GM19239 (cell line): ENCODE measurements at regions not wholly inside any gene's neighbourhood (a gene's known extent, or its start where the extent isn't known, plus 50 kb on each side); places are given as distances from the start of the nearest gene placed in this dataset.

Source experiments
- DNase-seq: peaks from one replicate; pipeline ENCODE4 v3.0.0; 2011; ENCODE audit warnings: low spot score; ENCODE audit not compliant: insufficient read length
- FAIRE-seq: peaks from 2 replicates; lab custom pipeline; 2011; peaks lifted over from hg19 to GRCh38; lab: Jason Lieb, UNC

GRCh38 chr2:136611451-136611850, 153.9 kb upstream of the THSD7B start:
- FAIRE-seq (no peak), DNase-seq (no peak)

GRCh38 chr2:136582628-136583205, 182.6 kb upstream of the THSD7B start:
- FAIRE-seq, result no peak

GRCh38 chr2:136572335-136572734, 193.0 kb upstream of the THSD7B start:
- DNase-seq (no peak), FAIRE-seq (no peak)

More at GRCh38 chr2:136582628-136583205, 182.6 kb upstream of the THSD7B start:
- peak; percentile 14 for DNase-seq

- FAIRE-seq (no peak), DNase-seq (no peak)
These were observed 208.1 kb upstream of the THSD7B start for GRCh38 chr2:136557203-136557602.

GRCh38 chr2:136550181-136550580, 215.2 kb upstream of the THSD7B start:
- DNase-seq (no peak), FAIRE-seq (no peak)

GRCh38 chr2:136539355-136539754, 226.0 kb upstream of the THSD7B start:
- DNase-seq (no peak), FAIRE-seq (no peak)

GRCh38 chr2:136538489-136538888, 226.9 kb upstream of the THSD7B start:
- no peak for FAIRE-seq
- DNase-seq, result no peak

GRCh38 chr2:136534811-136535210, 230.5 kb upstream of the THSD7B start:
- DNase-seq, result no peak
- no peak for FAIRE-seq

- no peak for DNase-seq
- FAIRE-seq, result no peak
These were observed 233.2 kb upstream of the THSD7B start for GRCh38 chr2:136532171-136532570.

- FAIRE-seq, result no peak
- DNase-seq, result no peak
These were observed 233.6 kb upstream of the THSD7B start for GRCh38 chr2:136531731-136532130.

- DNase-seq (no peak), FAIRE-seq (no peak)
These were observed 235.2 kb upstream of the THSD7B start for GRCh38 chr2:136530146-136530545.

GRCh38 chr2:136527560-136527959, 237.8 kb upstream of the THSD7B start:
- DNase-seq (no peak), FAIRE-seq (no peak)

- DNase-seq, result no peak
- FAIRE-seq, result no peak
These were observed 242.6 kb upstream of the THSD7B start for GRCh38 chr2:136522724-136523123.

GRCh38 chr2:136517716-136518115, 247.6 kb upstream of the THSD7B start:
- DNase-seq, result no peak
- FAIRE-seq, result no peak

- no peak for DNase-seq
- no peak for FAIRE-seq
These were observed 255.1 kb upstream of the THSD7B start for GRCh38 chr2:136510244-136510643.

- FAIRE-seq (no peak), DNase-seq (no peak)
These were observed 259.9 kb upstream of the THSD7B start for GRCh38 chr2:136505462-136505861.

GRCh38 chr2:136502660-136503059, 262.7 kb upstream of the THSD7B start:
- no peak for DNase-seq
- no peak for FAIRE-seq

GRCh38 chr2:136497709-136498108, 267.6 kb upstream of the THSD7B start:
- DNase-seq (no peak), FAIRE-seq (no peak)

GRCh38 chr2:136496966-136497365, 268.4 kb upstream of the THSD7B start:
- FAIRE-seq, result no peak

GRCh38 chr2:136495636-136496035, 269.7 kb upstream of the THSD7B start:
- DNase-seq, result no peak
- no peak for FAIRE-seq

More at GRCh38 chr2:136496966-136497365, 268.4 kb upstream of the THSD7B start:
- no peak for DNase-seq

- DNase-seq (no peak), FAIRE-seq (no peak)
These were observed 272.4 kb upstream of the THSD7B start for GRCh38 chr2:136492901-136493300.

- no peak for FAIRE-seq
- no peak for DNase-seq
These were observed 275.2 kb upstream of the THSD7B start for GRCh38 chr2:136490100-136490499.

GRCh38 chr2:136487421-136487820, 277.9 kb upstream of the THSD7B start:
- DNase-seq (no peak), FAIRE-seq (no peak)
